ENCODE measurements at regions not wholly inside any gene's neighbourhood (a gene's known extent, or its start where the extent isn't known, plus 50 kb on each side); places are given as distances from the start of the nearest gene placed in this dataset.
"Not testable (repeated sequence)": the region's sequence is repeated elsewhere in the genome, so short reads cannot be mapped to it uniquely, and the experiment has no call there.

DNA sequence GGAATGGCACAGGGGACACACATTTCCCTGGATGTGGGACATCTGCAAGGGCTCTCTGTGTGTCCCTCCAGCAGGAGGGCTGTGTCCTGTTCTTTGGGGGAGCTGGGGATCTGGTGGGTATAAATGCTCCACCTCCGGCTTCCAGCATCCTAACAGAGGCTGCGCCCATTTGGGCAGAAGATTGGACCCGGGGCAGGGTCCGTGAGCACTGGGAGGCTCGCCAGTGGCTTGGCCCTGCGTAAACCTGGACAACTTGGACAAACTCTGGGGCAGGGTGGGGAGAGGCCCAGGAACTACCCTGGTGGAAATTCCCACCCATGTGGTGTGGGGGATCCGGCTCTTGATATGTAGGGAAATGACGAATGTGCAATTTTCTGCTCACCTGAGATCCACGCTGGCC, 80.9 kb downstream of the GADD45G start:
- Histone ChIP-seq H3K36me3 (ENCODE audit: low read depth, missing control alignments) (no peaks in the 10 kb centered on the region), H3K9me3 (no peaks in the 10 kb centered on the region), H3K27me3 (no peaks in the 10 kb centered on the region), H3K4me3 (no peak overlapping the region), H3K4me1 (peaks cover 37% of the 10 kb centered on the region), H3K27ac (peak overlapping the region; percentile 53 to 72)
- 94 to 97% methylated on average over 3 to 9 of the region's 9 CpGs for WGBS, 2 donors
- intact Hi-C loops (cut with DNase I; ENCODE audit: low total_unique reads): no loop called here
- TF ChIP-seq, protein P1, sequence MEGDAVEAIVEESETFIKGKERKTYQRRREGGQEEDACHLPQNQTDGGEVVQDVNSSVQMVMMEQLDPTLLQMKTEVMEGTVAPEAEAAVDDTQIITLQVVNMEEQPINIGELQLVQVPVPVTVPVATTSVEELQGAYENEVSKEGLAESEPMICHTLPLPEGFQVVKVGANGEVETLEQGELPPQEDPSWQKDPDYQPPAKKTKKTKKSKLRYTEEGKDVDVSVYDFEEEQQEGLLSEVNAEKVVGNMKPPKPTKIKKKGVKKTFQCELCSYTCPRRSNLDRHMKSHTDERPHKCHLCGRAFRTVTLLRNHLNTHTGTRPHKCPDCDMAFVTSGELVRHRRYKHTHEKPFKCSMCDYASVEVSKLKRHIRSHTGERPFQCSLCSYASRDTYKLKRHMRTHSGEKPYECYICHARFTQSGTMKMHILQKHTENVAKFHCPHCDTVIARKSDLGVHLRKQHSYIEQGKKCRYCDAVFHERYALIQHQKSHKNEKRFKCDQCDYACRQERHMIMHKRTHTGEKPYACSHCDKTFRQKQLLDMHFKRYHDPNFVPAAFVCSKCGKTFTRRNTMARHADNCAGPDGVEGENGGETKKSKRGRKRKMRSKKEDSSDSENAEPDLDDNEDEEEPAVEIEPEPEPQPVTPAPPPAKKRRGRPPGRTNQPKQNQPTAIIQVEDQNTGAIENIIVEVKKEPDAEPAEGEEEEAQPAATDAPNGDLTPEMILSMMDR (IDR thresholded peaks at IDR 0.05): no peak
- TF ChIP-seq POLR2A (IDR thresholded peaks at IDR 0.05): no peak
- no peak for DNase-seq

DNA sequence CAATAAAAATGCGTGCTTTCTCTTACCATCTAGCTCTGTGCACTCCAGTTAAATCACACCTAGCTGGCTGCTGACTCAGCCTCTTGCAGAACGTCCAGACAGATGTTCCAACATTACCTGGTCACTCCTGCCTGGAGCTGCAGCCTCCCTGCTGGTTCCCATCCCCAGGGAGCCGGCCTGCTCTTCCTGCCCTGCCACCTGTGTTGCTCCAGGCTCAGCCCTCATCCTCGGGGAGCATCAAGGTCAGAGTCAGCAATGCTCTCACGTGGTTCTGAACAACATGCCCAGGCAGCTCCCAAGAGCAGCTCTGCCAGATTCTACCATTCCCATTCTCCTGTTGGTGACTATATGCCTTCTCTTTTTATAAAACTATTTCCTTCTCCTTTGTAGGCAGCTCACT, 81.3 kb downstream of the GADD45G start:
- peak; percentile 74 for DNase-seq
- peak overlapping the region; percentile 35 to 53 for H3K27ac ChIP-seq
- no peaks in the 10 kb centered on the region for H3K9me3 ChIP-seq
- 54 to 60% methylated on average over 5 of the region's 5 CpGs for WGBS, 2 donors
- H3K36me3 ChIP-seq (ENCODE audit: low read depth, missing control alignments): no peaks in the 10 kb centered on the region
- H3K4me3 ChIP-seq: no peak overlapping the region
- H3K4me1 ChIP-seq: peaks cover 37% of the 10 kb centered on the region
- no peaks in the 10 kb centered on the region for H3K27me3 ChIP-seq
- intact Hi-C loops (cut with DNase I; ENCODE audit: low total_unique reads): no loop called here
- TF ChIP-seq POLR2A (IDR thresholded peaks at IDR 0.05): no peak
- TF ChIP-seq, protein P1 (IDR thresholded peaks at IDR 0.05): no peak

DNA sequence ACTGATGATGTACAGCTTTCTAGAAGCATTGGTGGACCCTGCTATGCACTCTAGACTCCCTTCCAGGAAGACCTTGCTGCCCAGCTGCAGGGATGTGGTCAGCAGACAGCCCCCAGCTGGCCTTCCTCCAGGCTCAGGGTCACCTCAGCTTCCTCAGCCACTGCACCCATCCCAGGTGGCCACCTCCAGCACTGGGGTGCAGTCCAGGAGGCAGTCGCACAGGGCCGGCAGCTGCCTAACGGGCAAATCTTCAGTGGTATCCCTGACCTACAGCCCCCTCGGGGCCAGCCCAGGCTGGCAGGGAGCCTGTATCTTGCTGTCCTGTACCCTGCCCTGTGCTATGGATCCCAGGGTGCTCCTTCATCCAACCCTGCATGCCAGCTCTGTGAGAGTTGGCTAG, 81.8 kb downstream of the GADD45G start:
- Histone ChIP-seq H3K27ac (peak overlapping the region; percentile 35 to 53), H3K4me1 (peaks cover 37% of the 10 kb centered on the region), H3K36me3 (ENCODE audit: low read depth, missing control alignments) (no peaks in the 10 kb centered on the region), H3K4me3 (no peak overlapping the region), H3K9me3 (no peaks in the 10 kb centered on the region), H3K27me3 (no peaks in the 10 kb centered on the region)
- TF ChIP-seq, protein P1 (IDR thresholded peaks at IDR 0.05): no peak
- TF ChIP-seq POLR2A (IDR thresholded peaks at IDR 0.05): no peak
- WGBS, 2 donors: 79% methylated on average over 4 of the region's 4 CpGs; no CpG with 5 or more reads in 1 of the 2 donors
- no peak for DNase-seq
- intact Hi-C loops (cut with DNase I; ENCODE audit: low total_unique reads): no loop called here

DNA sequence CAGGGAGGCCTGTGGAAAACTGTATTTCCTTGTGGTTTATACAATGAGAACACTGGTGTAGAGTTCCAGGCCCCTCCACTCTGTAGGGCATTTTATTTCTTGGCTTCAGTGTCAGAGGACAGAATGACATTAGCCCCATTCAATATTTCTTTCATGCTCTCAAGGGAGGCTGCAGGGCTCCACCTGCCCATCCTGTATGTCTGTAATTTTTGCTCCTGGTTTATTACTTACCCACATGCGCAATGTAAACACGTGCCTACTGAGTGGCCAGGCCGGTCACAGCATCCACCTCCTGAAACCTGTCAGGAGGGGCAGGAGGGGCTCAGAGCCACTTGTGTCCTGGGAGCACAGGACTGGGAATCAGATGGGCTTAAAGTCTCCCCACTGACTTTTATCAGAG, 82.4 kb downstream of the GADD45G start:
- no peaks in the 10 kb centered on the region for H3K9me3 ChIP-seq
- H3K36me3 ChIP-seq (ENCODE audit: low read depth, missing control alignments): no peaks in the 10 kb centered on the region
- DNase-seq: no peak
- intact Hi-C loops (cut with DNase I; ENCODE audit: low total_unique reads): no loop called here
- peaks cover 37% of the 10 kb centered on the region for H3K4me1 ChIP-seq
- TF ChIP-seq, protein P1 (IDR thresholded peaks at IDR 0.05): no peak
- no peak for TF ChIP-seq POLR2A (IDR thresholded peaks at IDR 0.05)
- H3K27ac ChIP-seq: no peak overlapping the region
- no peak overlapping the region for H3K4me3 ChIP-seq
- WGBS, 2 donors: 90 to 100% methylated on average over 3 of the region's 3 CpGs
- no peaks in the 10 kb centered on the region for H3K27me3 ChIP-seq

DNA sequence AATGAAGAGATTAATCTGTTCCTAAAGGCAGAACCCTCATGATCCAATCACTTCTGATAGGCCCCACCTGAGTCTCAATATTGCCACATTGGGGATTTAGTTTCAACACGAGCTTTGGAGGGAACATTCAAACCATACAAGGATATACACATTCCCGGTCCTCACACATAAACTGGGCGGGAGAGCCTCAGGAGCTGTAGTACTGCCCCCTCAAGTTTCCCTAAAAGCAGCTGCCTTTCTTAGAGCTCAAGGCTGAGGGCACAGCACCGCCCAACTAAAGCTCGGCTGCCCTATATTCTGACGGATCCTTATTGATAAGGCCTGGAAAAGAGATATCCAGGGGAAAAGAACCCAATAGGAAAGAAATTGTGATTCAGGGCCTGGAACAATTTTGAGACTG, 83.0 kb downstream of the GADD45G start:
- Histone ChIP-seq H3K9me3 (no peaks in the 10 kb centered on the region), H3K27ac (peak overlapping the region in 1 of 2 donors; percentile 10), H3K4me1 (peaks cover 37% of the 10 kb centered on the region), H3K27me3 (no peaks in the 10 kb centered on the region), H3K36me3 (ENCODE audit: low read depth, missing control alignments) (no peaks in the 10 kb centered on the region), H3K4me3 (no peak overlapping the region)
- 73 to 82% methylated on average over 5 to 6 of the region's 6 CpGs for WGBS, 2 donors
- TF ChIP-seq, protein P1 (IDR thresholded peaks at IDR 0.05): no peak
- no peak for TF ChIP-seq POLR2A (IDR thresholded peaks at IDR 0.05)
- intact Hi-C loops (cut with DNase I; ENCODE audit: low total_unique reads): no loop called here
- DNase-seq: no peak

DNA sequence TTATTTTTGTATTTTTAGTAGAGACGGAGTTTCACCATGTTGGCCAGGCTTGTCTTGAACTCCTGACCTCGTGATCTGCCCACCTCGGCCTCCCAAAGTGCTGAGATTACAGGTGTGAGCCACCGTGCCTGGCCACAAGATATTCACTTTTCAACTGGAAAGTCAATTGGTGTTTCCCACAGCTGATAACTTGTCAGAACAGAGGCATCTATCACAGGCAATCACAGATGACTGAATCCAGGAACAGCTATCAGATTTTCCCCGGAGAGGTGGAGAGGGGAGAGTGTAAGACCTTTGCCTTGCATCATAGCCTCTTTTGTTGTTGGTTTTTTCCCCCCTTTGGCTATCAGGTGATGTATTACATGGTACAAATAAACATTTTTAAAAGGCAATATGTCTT, 84.5 kb downstream of the GADD45G start:
- DNase-seq; intact Hi-C loops (cut with DNase I; ENCODE audit: low total_unique reads); H3K36me3 ChIP-seq (ENCODE audit: low read depth, missing control alignments); H3K9me3 ChIP-seq; H3K27ac ChIP-seq; H3K27me3 ChIP-seq; H3K4me3 ChIP-seq: not testable (repeated sequence)
- peaks cover 25% of the 10 kb centered on the region for H3K4me1 ChIP-seq
- 87 to 88% methylated on average over 5 of the region's 5 CpGs for WGBS, 2 donors

Measured in testis (tissue), 2 donors.